Activated CD4-positive, alpha-beta T cell treated with anti-CD3 and anti-CD28 coated beads for 36 hours (primary cell): ENCODE measurements at regions not wholly inside any gene's neighbourhood (a gene's known extent, or its start where the extent isn't known, plus 50 kb on each side); places are given as distances from the start of the nearest gene placed in this dataset.
"Not testable (repeated sequence)": the region's sequence is repeated elsewhere in the genome, so short reads cannot be mapped to it uniquely, and the experiment has no call there.

ENCODE experiments used
- ATAC-seq: fragments of 200-7000 bp; cut with Tn5 transposase; one replicate; pipeline ENCODE4 v1.10.0; 2021; ENCODE audit warnings: mild to moderate bottlenecking, moderate library complexity
- CTCF ChIA-PET: fragments of 350-600 bp; sonication (Branson Sonifier 250); formaldehyde crosslinking; loops from one replicate; lab custom pipeline; 2021; ENCODE audit warnings: antibody characterized with exemption; lab: Charles Lee
- POLR2A ChIA-PET: fragments of 350-600 bp; sonication (Branson Sonifier 250); formaldehyde crosslinking; loops from one replicate; lab custom pipeline; 2021; ENCODE audit warnings: antibody characterized with exemption, inconsistent platforms; lab: Charles Lee
- DNase-seq: peaks from one replicate; pipeline ENCODE4 v3.0.0-alpha.2; 2020
- H3K27ac Mint-ChIP-seq: one replicate; pipeline ENCODE4 v1.8.0; 2021; ENCODE audit warnings: mixed read lengths
- H3K27me3 Mint-ChIP-seq: one replicate; pipeline ENCODE4 v1.8.0; 2021; ENCODE audit warnings: mixed read lengths
- H3K36me3 Mint-ChIP-seq: one replicate; pipeline ENCODE4 v1.8.0; 2021; ENCODE audit warnings: low read depth, mixed read lengths
- H3K4me1 Mint-ChIP-seq: one replicate; pipeline ENCODE4 v1.8.0; 2021; ENCODE audit warnings: mixed read lengths
- H3K4me3 Mint-ChIP-seq: one replicate; pipeline ENCODE4 v1.8.0; 2021; ENCODE audit warnings: mild to moderate bottlenecking, moderate library complexity, mixed read lengths
- H3K9me3 Mint-ChIP-seq: one replicate; pipeline ENCODE4 v1.8.0; 2021; ENCODE audit warnings: low read depth, mixed read lengths
- intact Hi-C, 2 experiments: fragments of 100-400 bp; cut with DNase I in 1 of 2; cut with micrococcal nuclease in 1 of 2; formaldehyde crosslinking; loops; one replicate each; pipeline versions ENCODE4 v1.14.2 to v1.15.1; 2022 to 2024; cut with DNase I, micrococcal nuclease

GRCh38 chr3:140845882-140846281 is 95.8 kb upstream of the SLC25A36 start:
- Mint-ChIP-seq H3K4me1 (peaks cover 12% of the 10 kb centered on the region), H3K36me3 (no peaks in the 10 kb centered on the region), H3K27me3 (peaks cover 9% of the 10 kb centered on the region), H3K27ac (no peak overlapping the region), H3K9me3 (no peaks in the 10 kb centered on the region), H3K4me3 (no peak overlapping the region)
- intact Hi-C loops: no loop called here
- ATAC-seq (no peak), DNase-seq (no peak)
- ChIA-PET POLR2A (no interaction called here), CTCF (interaction anchor here (0.6 kb wide), 2 partner anchors 544 to 622 kb away, joined by 3 read pairs; no protein-coding TSS in a partner anchor)

- Mint-ChIP-seq H3K9me3 (no peaks in the 10 kb centered on the region), H3K4me3 (no peak overlapping the region), H3K27ac (no peak overlapping the region), H3K4me1 (peaks cover 12% of the 10 kb centered on the region), H3K36me3 (no peaks in the 10 kb centered on the region), H3K27me3 (peaks cover 12% of the 10 kb centered on the region)
- DNase-seq (no peak), ATAC-seq (no peak)
- intact Hi-C loops: no loop called here
- ChIA-PET CTCF (no interaction called here), POLR2A (no interaction called here)
Observed at GRCh38 chr3:140848666-140849065, 93.0 kb upstream of the SLC25A36 start.

GRCh38 chr3:140850210-140850955 is 91.3 kb upstream of the SLC25A36 start:
- H3K27ac Mint-ChIP-seq: no peak overlapping the region
- H3K4me3 Mint-ChIP-seq: no peak overlapping the region
- H3K36me3 Mint-ChIP-seq: no peaks in the 10 kb centered on the region
- H3K4me1 Mint-ChIP-seq: peaks cover 9% of the 10 kb centered on the region
- peaks cover 12% of the 10 kb centered on the region for H3K27me3 Mint-ChIP-seq
- POLR2A ChIA-PET: no interaction called here
- CTCF ChIA-PET: no interaction called here
- intact Hi-C loops: no loop called here
- no peaks in the 10 kb centered on the region for H3K9me3 Mint-ChIP-seq
- no peak for DNase-seq
- ATAC-seq: no peak

- Mint-ChIP-seq H3K4me3 (no peak overlapping the region), H3K27ac (no peak overlapping the region), H3K36me3 (no peaks in the 10 kb centered on the region), H3K27me3 (peaks cover 3% of the 10 kb centered on the region), H3K4me1 (no peaks in the 10 kb centered on the region), H3K9me3 (no peaks in the 10 kb centered on the region)
- DNase-seq: no peak
- ChIA-PET CTCF (no interaction called here), POLR2A (no interaction called here)
- no peak for ATAC-seq
- intact Hi-C loops: no loop called here
Observed at GRCh38 chr3:140854961-140855360, 86.7 kb upstream of the SLC25A36 start.

GRCh38 chr3:140856905-140857304 is 84.7 kb upstream of the SLC25A36 start:
- ChIA-PET POLR2A (interaction anchor here (0.6 kb wide), 1 partner anchor 398 kb away, joined by 3 read pairs; no protein-coding TSS in a partner anchor), CTCF (interaction anchor here (0.7 kb wide), 1 partner anchor 319 kb away, joined by 3 read pairs; no protein-coding TSS in a partner anchor)
- no peaks in the 10 kb centered on the region for H3K36me3 Mint-ChIP-seq
- no peaks in the 10 kb centered on the region for H3K4me1 Mint-ChIP-seq
- no peak for DNase-seq
- H3K27ac Mint-ChIP-seq: no peak overlapping the region
- H3K9me3 Mint-ChIP-seq: no peaks in the 10 kb centered on the region
- H3K27me3 Mint-ChIP-seq: peaks cover 1% of the 10 kb centered on the region
- intact Hi-C loops: no loop called here
- no peak for ATAC-seq
- no peak overlapping the region for H3K4me3 Mint-ChIP-seq

- no peak overlapping the region for H3K27ac Mint-ChIP-seq
- POLR2A ChIA-PET: no interaction called here
- H3K4me1 Mint-ChIP-seq: no peaks in the 10 kb centered on the region
Observed at GRCh38 chr3:140857993-140858392, 83.6 kb upstream of the SLC25A36 start.

GRCh38 chr3:140859592-140860336 is 81.9 kb upstream of the SLC25A36 start:
- ATAC-seq (no peak), DNase-seq (no peak)
- POLR2A ChIA-PET: no interaction called here
- H3K27me3 Mint-ChIP-seq: peaks cover 3% of the 10 kb centered on the region
- no peak overlapping the region for H3K27ac Mint-ChIP-seq
- CTCF ChIA-PET: no interaction called here
- no peak overlapping the region for H3K4me3 Mint-ChIP-seq
- intact Hi-C loops: loop anchor here in 1 of 2 experiments (10.0 kb wide), 1 partner anchor 305 kb away; no protein-coding TSS in a partner anchor
- no peaks in the 10 kb centered on the region for H3K4me1 Mint-ChIP-seq
- no peaks in the 10 kb centered on the region for H3K36me3 Mint-ChIP-seq
- H3K9me3 Mint-ChIP-seq: no peaks in the 10 kb centered on the region

More at GRCh38 chr3:140857993-140858392, 83.6 kb upstream of the SLC25A36 start:
- no peaks in the 10 kb centered on the region for H3K36me3 Mint-ChIP-seq
- H3K9me3 Mint-ChIP-seq: no peaks in the 10 kb centered on the region
- DNase-seq (no peak), ATAC-seq (no peak)
- no peak overlapping the region for H3K4me3 Mint-ChIP-seq
- intact Hi-C loops: no loop called here
- CTCF ChIA-PET: no interaction called here
- H3K27me3 Mint-ChIP-seq: peaks cover 4% of the 10 kb centered on the region

GRCh38 chr3:140863580-140864009 is 78.0 kb upstream of the SLC25A36 start:
- CTCF ChIA-PET: interaction anchor here (0.6 to 1.9 kb wide), 5 partner anchors 11 to 475 kb away, joined by 3 to 7 read pairs (median 3); no protein-coding TSS in a partner anchor
- intact Hi-C loops: loop anchor here in 1 of 2 experiments (1.0 to 10.0 kb wide), 4 partner anchors 309 to 1436 kb away; no protein-coding TSS in a partner anchor
- POLR2A ChIA-PET: no interaction called here
- Mint-ChIP-seq H3K27me3 (peaks cover 6% of the 10 kb centered on the region), H3K36me3 (no peaks in the 10 kb centered on the region), H3K9me3 (no peaks in the 10 kb centered on the region), H3K27ac (no peak overlapping the region), H3K4me3 (no peak overlapping the region), H3K4me1 (no peaks in the 10 kb centered on the region)
- DNase-seq (peak; percentile 68), ATAC-seq (peak; percentile 30)

GRCh38 chr3:140870351-140870750 is 71.3 kb upstream of the SLC25A36 start:
- ChIA-PET POLR2A (no interaction called here), CTCF (interaction anchor here (0.6 kb wide), 2 partner anchors 255 to 1914 kb away, joined by 3 read pairs; no protein-coding TSS in a partner anchor)
- H3K27ac Mint-ChIP-seq: no peak overlapping the region
- H3K27me3 Mint-ChIP-seq: peaks cover 4% of the 10 kb centered on the region
- ATAC-seq (no peak), DNase-seq (no peak)
- H3K4me1 Mint-ChIP-seq: no peaks in the 10 kb centered on the region
- H3K9me3 Mint-ChIP-seq: no peaks in the 10 kb centered on the region
- no peak overlapping the region for H3K4me3 Mint-ChIP-seq
- intact Hi-C loops: no loop called here
- H3K36me3 Mint-ChIP-seq: no peaks in the 10 kb centered on the region

GRCh38 chr3:140871022-140871421 is 70.6 kb upstream of the SLC25A36 start:
- Mint-ChIP-seq H3K27me3 (peaks cover 2% of the 10 kb centered on the region), H3K4me3 (no peak overlapping the region), H3K9me3 (no peaks in the 10 kb centered on the region), H3K36me3 (no peaks in the 10 kb centered on the region), H3K27ac (no peak overlapping the region), H3K4me1 (no peaks in the 10 kb centered on the region)
- POLR2A ChIA-PET: no interaction called here
- ATAC-seq (no peak), DNase-seq (no peak)
- CTCF ChIA-PET: no interaction called here
- intact Hi-C loops: no loop called here

- H3K4me1 Mint-ChIP-seq, H3K9me3 Mint-ChIP-seq, intact Hi-C loops, H3K4me3 Mint-ChIP-seq, CTCF ChIA-PET, H3K27me3 Mint-ChIP-seq, H3K36me3 Mint-ChIP-seq, H3K27ac Mint-ChIP-seq, ATAC-seq, POLR2A ChIA-PET, DNase-seq: not testable (repeated sequence)
Observed at GRCh38 chr3:140872165-140872564, 69.5 kb upstream of the SLC25A36 start.
